ENCODE measurements at regions not wholly inside any gene's neighbourhood (a gene's known extent, or its start where the extent isn't known, plus 50 kb on each side); places are given as distances from the start of the nearest gene placed in this dataset.

DNA sequence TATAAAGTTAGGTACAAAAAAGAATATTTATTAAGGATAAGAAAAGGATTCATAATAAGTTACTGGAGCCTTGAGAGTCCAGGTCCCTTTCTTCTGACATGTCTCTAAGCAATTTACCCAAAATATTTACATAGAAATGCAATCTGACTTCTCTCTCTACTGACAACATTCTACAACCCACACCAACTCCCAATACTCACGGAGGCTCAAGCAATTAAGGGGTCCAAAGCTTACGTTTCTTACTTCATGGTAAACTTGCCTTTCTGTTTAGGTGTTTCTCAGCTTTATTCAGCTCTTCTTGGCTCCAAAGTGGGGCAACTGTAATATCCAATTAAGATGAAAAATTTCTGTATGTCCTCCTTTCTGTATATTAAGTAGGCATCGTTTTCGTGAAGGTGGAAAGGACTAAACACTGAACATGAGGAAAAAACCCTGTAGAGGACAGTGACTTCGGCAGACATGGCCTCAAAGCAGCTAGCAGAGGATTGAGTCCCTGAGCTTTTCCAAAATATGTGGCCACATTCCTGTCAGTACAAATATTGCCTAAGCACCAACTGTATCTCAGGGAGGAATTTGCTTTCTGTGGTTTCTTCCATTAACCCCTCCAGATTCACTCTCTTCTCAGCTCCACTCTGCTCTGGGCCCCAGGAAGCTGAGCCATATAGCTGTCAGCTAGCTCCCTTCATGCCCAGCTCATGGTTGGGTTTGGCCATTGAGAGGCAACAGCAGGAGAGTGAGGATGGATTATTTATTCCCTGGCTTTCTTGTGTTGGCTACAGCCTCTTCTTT, 67.9 kb upstream of the GLS start (continued):
- TF ChIP-seq, protein P1, sequence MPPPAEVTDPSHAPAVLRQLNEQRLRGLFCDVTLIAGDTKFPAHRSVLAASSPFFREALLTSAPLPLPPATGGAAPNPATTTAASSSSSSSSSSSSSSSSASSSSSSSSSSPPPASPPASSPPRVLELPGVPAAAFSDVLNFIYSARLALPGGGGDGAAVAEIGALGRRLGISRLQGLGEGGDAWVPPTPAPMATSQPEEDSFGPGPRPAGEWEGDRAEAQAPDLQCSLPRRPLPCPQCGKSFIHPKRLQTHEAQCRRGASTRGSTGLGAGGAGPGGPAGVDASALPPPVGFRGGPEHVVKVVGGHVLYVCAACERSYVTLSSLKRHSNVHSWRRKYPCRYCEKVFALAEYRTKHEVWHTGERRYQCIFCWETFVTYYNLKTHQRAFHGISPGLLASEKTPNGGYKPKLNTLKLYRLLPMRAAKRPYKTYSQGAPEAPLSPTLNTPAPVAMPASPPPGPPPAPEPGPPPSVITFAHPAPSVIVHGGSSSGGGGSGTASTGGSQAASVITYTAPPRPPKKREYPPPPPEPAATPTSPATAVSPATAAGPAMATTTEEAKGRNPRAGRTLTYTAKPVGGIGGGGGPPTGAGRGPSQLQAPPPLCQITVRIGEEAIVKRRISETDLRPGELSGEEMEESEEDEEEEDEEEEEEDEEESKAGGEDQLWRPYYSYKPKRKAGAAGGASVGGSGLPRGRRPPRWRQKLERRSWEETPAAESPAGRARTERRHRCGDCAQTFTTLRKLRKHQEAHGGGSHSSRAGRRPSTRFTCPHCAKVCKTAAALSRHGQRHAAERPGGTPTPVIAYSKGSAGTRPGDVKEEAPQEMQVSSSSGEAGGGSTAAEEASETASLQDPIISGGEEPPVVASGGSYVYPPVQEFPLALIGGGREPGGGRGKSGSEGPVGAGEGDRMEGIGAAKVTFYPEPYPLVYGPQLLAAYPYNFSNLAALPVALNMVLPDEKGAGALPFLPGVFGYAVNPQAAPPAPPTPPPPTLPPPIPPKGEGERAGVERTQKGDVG (CRISPR knock-in tag; IDR thresholded peaks at IDR 0.05) = no peak
- TF ChIP-seq, protein P2, sequence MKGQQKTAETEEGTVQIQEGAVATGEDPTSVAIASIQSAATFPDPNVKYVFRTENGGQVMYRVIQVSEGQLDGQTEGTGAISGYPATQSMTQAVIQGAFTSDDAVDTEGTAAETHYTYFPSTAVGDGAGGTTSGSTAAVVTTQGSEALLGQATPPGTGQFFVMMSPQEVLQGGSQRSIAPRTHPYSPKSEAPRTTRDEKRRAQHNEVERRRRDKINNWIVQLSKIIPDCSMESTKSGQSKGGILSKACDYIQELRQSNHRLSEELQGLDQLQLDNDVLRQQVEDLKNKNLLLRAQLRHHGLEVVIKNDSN (IDR thresholded peaks at IDR 0.05; ENCODE audit: borderline replicate concordance, extremely low read length, insufficient read depth, low read depth, low read length) = no peak
- no peak for TF ChIP-seq ATF7 (IDR thresholded peaks at IDR 0.05; ENCODE audit: low read depth)
- TF ChIP-seq, protein P3, sequence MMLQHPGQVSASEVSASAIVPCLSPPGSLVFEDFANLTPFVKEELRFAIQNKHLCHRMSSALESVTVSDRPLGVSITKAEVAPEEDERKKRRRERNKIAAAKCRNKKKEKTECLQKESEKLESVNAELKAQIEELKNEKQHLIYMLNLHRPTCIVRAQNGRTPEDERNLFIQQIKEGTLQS (IDR thresholded peaks at IDR 0.05; ENCODE audit: borderline replicate concordance, extremely low read depth, low read depth, low read length) = no peak
- TF ChIP-seq ZNF24 (IDR thresholded peaks at IDR 0.05) = no peak
- TF ChIP-seq, protein P4, sequence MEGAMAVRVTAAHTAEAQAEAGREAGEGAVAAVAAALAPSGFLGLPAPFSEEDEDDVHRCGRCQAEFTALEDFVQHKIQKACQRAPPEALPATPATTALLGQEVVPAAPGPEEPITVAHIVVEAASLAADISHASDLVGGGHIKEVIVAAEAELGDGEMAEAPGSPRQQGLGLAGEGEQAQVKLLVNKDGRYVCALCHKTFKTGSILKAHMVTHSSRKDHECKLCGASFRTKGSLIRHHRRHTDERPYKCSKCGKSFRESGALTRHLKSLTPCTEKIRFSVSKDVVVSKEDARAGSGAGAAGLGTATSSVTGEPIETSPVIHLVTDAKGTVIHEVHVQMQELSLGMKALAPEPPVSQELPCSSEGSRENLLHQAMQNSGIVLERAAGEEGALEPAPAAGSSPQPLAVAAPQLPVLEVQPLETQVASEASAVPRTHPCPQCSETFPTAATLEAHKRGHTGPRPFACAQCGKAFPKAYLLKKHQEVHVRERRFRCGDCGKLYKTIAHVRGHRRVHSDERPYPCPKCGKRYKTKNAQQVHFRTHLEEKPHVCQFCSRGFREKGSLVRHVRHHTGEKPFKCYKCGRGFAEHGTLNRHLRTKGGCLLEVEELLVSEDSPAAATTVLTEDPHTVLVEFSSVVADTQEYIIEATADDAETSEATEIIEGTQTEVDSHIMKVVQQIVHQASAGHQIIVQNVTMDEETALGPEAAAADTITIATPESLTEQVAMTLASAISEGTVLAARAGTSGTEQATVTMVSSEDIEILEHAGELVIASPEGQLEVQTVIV (IDR thresholded peaks at IDR 0.05; ENCODE audit: borderline replicate concordance, partially characterized antibody) = no peak
- no peak for TF ChIP-seq CBX3 (IDR thresholded peaks at IDR 0.05; ENCODE audit: borderline replicate concordance, low read depth)
- no peak for TF ChIP-seq YBX1 (IDR thresholded peaks at IDR 0.05)
- no peak for TF ChIP-seq EGR1 (IDR thresholded peaks at IDR 0.05; ENCODE audit: borderline replicate concordance in 1 of 2, low read depth in 2 of 2, low read length in 2 of 2)
- TF ChIP-seq SIN3A (IDR thresholded peaks at IDR 0.05; ENCODE audit: low read depth, low read length) = no peak
